K562 (cell line): ENCODE measurements at regions not wholly inside any gene's neighbourhood (a gene's known extent, or its start where the extent isn't known, plus 50 kb on each side); places are given as distances from the start of the nearest gene placed in this dataset.

Experiments
- ATAC-seq: fragments of 200-7000 bp; cut with Tn5 transposase; 3 replicates; pipeline ENCODE4 v1.9.1; 2020; ENCODE audit warnings: moderate library complexity
- BruUV-seq: library from RNA; stranded (reverse); fragments of 400-500 nt; replicated peaks from 2 replicates; lab custom pipeline; 2021; lab: Mats Ljungman, UMichigan
- CTCF ChIA-PET: fragments of 300-600 bp; formaldehyde crosslinking; extraction: SDS; loops from one replicate; lab custom pipeline; 2021; ENCODE audit warnings: low intra/inter-chr PET ratio; lab: Yijun Ruan, JAX
- POLR2A ChIA-PET: fragments of 300-600, 350-650 bp; sonication (Branson Sonifier 250); formaldehyde crosslinking; extraction: SDS; loops from one replicate; lab custom pipeline; 2021; ENCODE audit warnings: antibody characterized with exemption, inconsistent platforms; lab: Yijun Ruan, JAX
- DNase-seq, 4 experiments: peaks; one replicate each; pipeline versions ENCODE4 v3.0.0 to v3.0.0-alpha.2; 2011 to 2018; ENCODE audit warnings: low spot score in 3 of 4, mixed read lengths in 3 of 4; ENCODE audit errors: extremely low read depth in 1 of 4
- FAIRE-seq: peaks from 2 replicates; lab custom pipeline; 2011; peaks lifted over from hg19 to GRCh38; lab: Jason Lieb, UNC
- H2AFZ ChIP-seq: 2 replicates; pipeline ENCODE4 v1.6.0; 2011; ENCODE audit warnings: low read depth, low read length, control low read depth, inconsistent platforms
- H3K27ac ChIP-seq: fragments of 200-600 bp; 3 replicates; pipeline ENCODE4 v1.8.0; 2011; ENCODE audit warnings: low read depth, mild to moderate bottlenecking, control low read depth, inconsistent platforms, low read length, moderate library complexity, mixed read lengths; ENCODE audit errors: extremely low read depth
- H3K27me3 ChIP-seq, 2 experiments: fragments of 300-600 bp in 1 of 2; 2 replicates in 1 of 2; 3 replicates in 1 of 2; pipeline versions ENCODE4 v1.6.0 to v1.8.0; 2011; ENCODE audit warnings: inconsistent platforms in 2 of 2, low read length in 2 of 2, mild to moderate bottlenecking in 1 of 2, mixed read lengths in 1 of 2, moderate library complexity in 1 of 2; ENCODE audit not compliant: control insufficient read depth in 2 of 2, insufficient read depth in 2 of 2
- H3K36me3 ChIP-seq: fragments of 300-600 bp; 3 replicates; pipeline ENCODE4 v1.8.0; 2011; ENCODE audit warnings: mild to moderate bottlenecking, low read length, inconsistent platforms; ENCODE audit not compliant: control insufficient read depth, insufficient read depth
- H3K4me1 ChIP-seq, 2 experiments: fragments of 200-600 bp in 1 of 2; replicated peaks in 1 of 2; 2 replicates in 1 of 2; 3 replicates in 1 of 2; pipeline versions ENCODE4 v1.5.1 to v1.8.0; 2011; ENCODE audit warnings: inconsistent platforms in 2 of 2, low read length in 2 of 2, mild to moderate bottlenecking in 1 of 2, mixed read lengths in 1 of 2, moderate library complexity in 1 of 2; ENCODE audit not compliant: control insufficient read depth in 2 of 2, insufficient read depth in 2 of 2
- H3K4me2 ChIP-seq: 2 replicates; pipeline ENCODE4 v1.6.1; 2011; ENCODE audit warnings: low read length, control low read depth, inconsistent platforms, mixed read lengths; ENCODE audit not compliant: insufficient read depth
- H3K4me3 ChIP-seq: fragments of 200-600 bp; sonication (generic), shearing (Covaris generic); 2 replicates; pipeline ENCODE4 v1.5.1; 2016; ENCODE audit warnings: control low read depth, inconsistent platforms
- H3K79me2 ChIP-seq: fragments of 200-600 bp; 3 replicates; pipeline ENCODE4 v1.8.0; 2011; ENCODE audit warnings: low read length, inconsistent platforms; ENCODE audit not compliant: control insufficient read depth, insufficient read depth
- H3K9ac ChIP-seq, 2 experiments: 2 replicates each; pipeline versions ENCODE4 v1.6.0 to v1.6.1; 2011; ENCODE audit warnings: low read depth in 2 of 2, low read length in 2 of 2, control low read depth in 1 of 2, inconsistent platforms in 1 of 2, mild to moderate bottlenecking in 1 of 2, mixed read lengths in 1 of 2; ENCODE audit not compliant: insufficient read depth in 1 of 2
- H3K9me1 ChIP-seq: one replicate; pipeline ENCODE4 v1.6.0; 2011; ENCODE audit warnings: inconsistent platforms, mild to moderate bottlenecking, low read length, moderate library complexity; ENCODE audit not compliant: control insufficient read depth, insufficient read depth
- H3K9me3 ChIP-seq: replicated peaks from 2 replicates; pipeline ENCODE4 v1.5.1; 2011; ENCODE audit warnings: low read depth, low read length, inconsistent platforms; ENCODE audit not compliant: control insufficient read depth, insufficient read depth
- H4K20me1 ChIP-seq: replicated peaks from 2 replicates; pipeline ENCODE4 v1.6.1; 2011; ENCODE audit warnings: low read length, inconsistent platforms, mixed read lengths; ENCODE audit not compliant: control insufficient read depth, insufficient read depth
- DIDO1 ChIP-seq: fragments of 450-650 bp; IDR thresholded peaks from 2 replicates; pipeline ENCODE4 v1.6.1; 2016; ENCODE audit warnings: low read depth, missing biosample characterization, missing genetic modification characterization
- FOXP1 ChIP-seq: sonication (generic); formaldehyde crosslinking; IDR thresholded peaks from 2 replicates; pipeline ENCODE4 v1.8.0; 2022; ENCODE audit warnings: mild to moderate bottlenecking, missing genetic modification reagents
- GTF2E2 ChIP-seq: fragments of 200-800 bp; sonication (Bioruptor generic); IDR thresholded peaks from 2 replicates; pipeline ENCODE4 v1.6.1; 2016; ENCODE audit warnings: missing genetic modification characterization, missing compliant biosample characterization
- LARP7 ChIP-seq: fragments of 450-650 bp; IDR thresholded peaks from 2 replicates; pipeline ENCODE4 v1.6.1; 2016
- POLR2A ChIP-seq: fragments of 450-650 bp; conservative IDR thresholded peaks from 2 replicates; pipeline ENCODE4 v1.6.1; 2016
- SP2 ChIP-seq: IDR thresholded peaks from 2 replicates; pipeline ENCODE4 v1.6.1; 2011; ENCODE audit warnings: mild to moderate bottlenecking, low read depth, low read length, moderate library complexity; ENCODE audit not compliant: poor library complexity, severe bottlenecking; ENCODE audit errors: extremely low read depth
- TAF9B ChIP-seq: fragments of 450-650 bp; IDR thresholded peaks from 2 replicates; pipeline ENCODE4 v1.6.1; 2018; ENCODE audit warnings: mild to moderate bottlenecking; ENCODE audit not compliant: partially characterized antibody
- ZNF224 ChIP-seq: sonication (generic); formaldehyde crosslinking; IDR thresholded peaks from 2 replicates; pipeline ENCODE4 v1.8.0; 2022; ENCODE audit warnings: mild to moderate bottlenecking, missing genetic modification reagents
- ZNF75A ChIP-seq: fragments of 450-650 bp; formaldehyde crosslinking; IDR thresholded peaks from 2 replicates; pipeline ENCODE4 v1.4.0; 2020; ENCODE audit warnings: mild to moderate bottlenecking
- ZZZ3 ChIP-seq: fragments of 450-650 bp; IDR thresholded peaks from 2 replicates; pipeline ENCODE4 v1.6.1; 2016; ENCODE audit warnings: antibody characterized with exemption, mild to moderate bottlenecking, moderate library complexity
- WGBS: fragments of 100-300 bp; shearing (Covaris generic); methylation state at CpG from one replicate; pipeline ENCODE4 v1.1.6; 2016; ENCODE audit warnings: low coverage, mixed read lengths; ENCODE audit not compliant: insufficient coverage; ENCODE audit errors: missing lambda C conversion rate; 5-methylcytosine and 5-hydroxymethylcytosine counted together
- in situ Hi-C: fragments of 300-500 bp; cut with MboI; formaldehyde crosslinking; loops from 4 replicates; pipeline ENCODE4 v1.15.0; 2018; ENCODE audit warnings: inconsistent platforms, mixed read lengths
- intact Hi-C: fragments of 100-400 bp; cut with micrococcal nuclease; formaldehyde crosslinking; loops from 2 replicates; pipeline ENCODE4 v1.14.2; 2022
- TF ChIP-seq, protein P1 (sequence below): sonication (generic); formaldehyde crosslinking; IDR thresholded peaks from 2 replicates; pipeline ENCODE4 v1.9.0; 2022; ENCODE audit warnings: mild to moderate bottlenecking, missing genetic modification reagents
- TF ChIP-seq, protein P2 (sequence below): fragments of 250-450 bp; sonication (Bioruptor Pico); IDR thresholded peaks from 2 replicates; pipeline ENCODE4 v1.4.0; 2020; ENCODE audit warnings: mild to moderate bottlenecking
- TF ChIP-seq, protein P3 (sequence below): fragments of 150-350 bp; conservative IDR thresholded peaks from 2 replicates; pipeline ENCODE4 v1.6.1; 2014; ENCODE audit warnings: low read length

- Histone ChIP-seq H3K4me3 (no peak overlapping the region), H3K4me2 (no peak overlapping the region), H3K4me1 (no peaks in the 10 kb centered on the region), H4K20me1 (no peaks in the 10 kb centered on the region), H3K36me3 (no peaks in the 10 kb centered on the region), H2AFZ (no peak overlapping the region), H3K9ac (no peak overlapping the region), H3K27ac (no peak overlapping the region), H3K27me3 (no peaks in the 10 kb centered on the region), H3K9me1 (no peaks in the 10 kb centered on the region), H3K9me3 (no peaks in the 10 kb centered on the region), H3K79me2 (no peaks in the 10 kb centered on the region)
- intact Hi-C loops (no loop called here), in situ Hi-C loops (no loop called here)
- TF ChIP-seq, protein P1, sequence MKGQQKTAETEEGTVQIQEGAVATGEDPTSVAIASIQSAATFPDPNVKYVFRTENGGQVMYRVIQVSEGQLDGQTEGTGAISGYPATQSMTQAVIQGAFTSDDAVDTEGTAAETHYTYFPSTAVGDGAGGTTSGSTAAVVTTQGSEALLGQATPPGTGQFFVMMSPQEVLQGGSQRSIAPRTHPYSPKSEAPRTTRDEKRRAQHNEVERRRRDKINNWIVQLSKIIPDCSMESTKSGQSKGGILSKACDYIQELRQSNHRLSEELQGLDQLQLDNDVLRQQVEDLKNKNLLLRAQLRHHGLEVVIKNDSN (CRISPR knock-in tag): no peak
- TF ChIP-seq SP2 (no peak), FOXP1 (CRISPR knock-in tag) (no peak), ZZZ3 (no peak), DIDO1 (no peak), ZNF224 (CRISPR knock-in tag) (no peak), TAF9B (no peak), ZNF75A (CRISPR knock-in tag) (no peak), POLR2A (no peak), GTF2E2 (tag) (no peak), LARP7 (no peak)
- TF ChIP-seq, protein P2, sequence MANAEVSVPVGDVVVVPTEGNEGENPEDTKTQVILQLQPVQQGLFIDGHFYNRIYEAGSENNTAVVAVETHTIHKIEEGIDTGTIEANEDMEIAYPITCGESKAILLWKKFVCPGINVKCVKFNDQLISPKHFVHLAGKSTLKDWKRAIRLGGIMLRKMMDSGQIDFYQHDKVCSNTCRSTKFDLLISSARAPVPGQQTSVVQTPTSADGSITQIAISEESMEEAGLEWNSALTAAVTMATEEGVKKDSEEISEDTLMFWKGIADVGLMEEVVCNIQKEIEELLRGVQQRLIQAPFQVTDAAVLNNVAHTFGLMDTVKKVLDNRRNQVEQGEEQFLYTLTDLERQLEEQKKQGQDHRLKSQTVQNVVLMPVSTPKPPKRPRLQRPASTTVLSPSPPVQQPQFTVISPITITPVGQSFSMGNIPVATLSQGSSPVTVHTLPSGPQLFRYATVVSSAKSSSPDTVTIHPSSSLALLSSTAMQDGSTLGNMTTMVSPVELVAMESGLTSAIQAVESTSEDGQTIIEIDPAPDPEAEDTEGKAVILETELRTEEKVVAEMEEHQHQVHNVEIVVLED (CRISPR knock-in tag): no peak
- TF ChIP-seq, protein P3, sequence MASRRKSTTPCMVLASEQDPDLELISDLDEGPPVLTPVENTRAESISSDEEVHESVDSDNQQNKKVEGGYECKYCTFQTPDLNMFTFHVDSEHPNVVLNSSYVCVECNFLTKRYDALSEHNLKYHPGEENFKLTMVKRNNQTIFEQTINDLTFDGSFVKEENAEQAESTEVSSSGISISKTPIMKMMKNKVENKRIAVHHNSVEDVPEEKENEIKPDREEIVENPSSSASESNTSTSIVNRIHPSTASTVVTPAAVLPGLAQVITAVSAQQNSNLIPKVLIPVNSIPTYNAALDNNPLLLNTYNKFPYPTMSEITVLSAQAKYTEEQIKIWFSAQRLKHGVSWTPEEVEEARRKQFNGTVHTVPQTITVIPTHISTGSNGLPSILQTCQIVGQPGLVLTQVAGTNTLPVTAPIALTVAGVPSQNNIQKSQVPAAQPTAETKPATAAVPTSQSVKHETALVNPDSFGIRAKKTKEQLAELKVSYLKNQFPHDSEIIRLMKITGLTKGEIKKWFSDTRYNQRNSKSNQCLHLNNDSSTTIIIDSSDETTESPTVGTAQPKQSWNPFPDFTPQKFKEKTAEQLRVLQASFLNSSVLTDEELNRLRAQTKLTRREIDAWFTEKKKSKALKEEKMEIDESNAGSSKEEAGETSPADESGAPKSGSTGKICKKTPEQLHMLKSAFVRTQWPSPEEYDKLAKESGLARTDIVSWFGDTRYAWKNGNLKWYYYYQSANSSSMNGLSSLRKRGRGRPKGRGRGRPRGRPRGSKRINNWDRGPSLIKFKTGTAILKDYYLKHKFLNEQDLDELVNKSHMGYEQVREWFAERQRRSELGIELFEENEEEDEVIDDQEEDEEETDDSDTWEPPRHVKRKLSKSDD: no peak
- POLR2A ChIA-PET: no interaction called here
- CTCF ChIA-PET: no interaction called here
- 0% methylated on average over 1 of the region's 1 CpG for whole genome bisulfite sequencing
- no peak for DNase-seq
- no peak for FAIRE-seq
- no peak for ATAC-seq
- BruUV-seq: no TSS peak
These were observed 126.7 kb upstream of the OTUD4 start for GRCh38 chr4:145307120-145307519.
